ENCODE measurements at regions not wholly inside any gene's neighbourhood (a gene's known extent, or its start where the extent isn't known, plus 50 kb on each side); places are given as distances from the start of the nearest gene placed in this dataset.
"Not testable (repeated sequence)": the region's sequence is repeated elsewhere in the genome, so short reads cannot be mapped to it uniquely, and the experiment has no call there.

- no peaks in the 10 kb centered on the region for H3K9me3 ChIP-seq (ENCODE audit: control insufficient read depth, low read length)
- H3K36me3 ChIP-seq (ENCODE audit: control insufficient read depth, insufficient read depth, low read length): no peaks in the 10 kb centered on the region
- H3K27me3 Mint-ChIP-seq (ENCODE audit: insufficient read depth): no peaks in the 10 kb centered on the region
- H3K36me3 Mint-ChIP-seq (ENCODE audit: low read depth): no peaks in the 10 kb centered on the region
- H3K27me3 ChIP-seq (ENCODE audit: control insufficient read depth, insufficient read depth, low read length, poor library complexity, severe bottlenecking): no peaks in the 10 kb centered on the region
- H3K4me3 ChIP-seq (ENCODE audit: low read length): no peak overlapping the region
- H3K9me3 Mint-ChIP-seq: peaks cover 1% of the 10 kb centered on the region
- no peak overlapping the region for H3K27ac ChIP-seq (ENCODE audit: low read depth, low read length)
- no peak for DNase-seq
- H3K4me1 Mint-ChIP-seq: no peaks in the 10 kb centered on the region
- no peak for TF ChIP-seq CTCF (conservative IDR thresholded peaks at IDR 0.05)
- no peak overlapping the region for H3K4me3 Mint-ChIP-seq
- 93% methylated on average over 3 of the region's 3 CpGs; no CpG with 5 or more reads in 1 of the 2 experiments for WGBS, 2 experiments (ENCODE audit: insufficient coverage in 1 of 2, insufficient read length in 1 of 2)
- H3K27ac Mint-ChIP-seq: no peak overlapping the region
- no peak overlapping the region for H3K9ac ChIP-seq (ENCODE audit: extremely low read depth, low read length, poor library complexity, severe bottlenecking)
- H3K4me1 ChIP-seq (ENCODE audit: control insufficient read depth, insufficient read depth, low read length): no peaks in the 10 kb centered on the region
Observed at GRCh38 chr16:8080817-8081216, 509.5 kb downstream of the TMEM114 start.

GRCh38 chr16:8075271-8075670 lies 515.0 kb downstream of the TMEM114 start:
- Histone ChIP-seq H3K4me3 (ENCODE audit: low read length) (no peak overlapping the region), H3K27ac (ENCODE audit: low read depth, low read length) (no peak overlapping the region), H3K27me3 (ENCODE audit: control insufficient read depth, insufficient read depth, low read length, poor library complexity, severe bottlenecking) (no peaks in the 10 kb centered on the region), H3K36me3 (ENCODE audit: control insufficient read depth, insufficient read depth, low read length) (no peaks in the 10 kb centered on the region), H3K9ac (ENCODE audit: extremely low read depth, low read length, poor library complexity, severe bottlenecking) (no peak overlapping the region), H3K9me3 (ENCODE audit: control insufficient read depth, low read length) (no peaks in the 10 kb centered on the region), H3K4me1 (ENCODE audit: control insufficient read depth, insufficient read depth, low read length) (no peaks in the 10 kb centered on the region)
- no peak overlapping the region for H3K27ac Mint-ChIP-seq
- peaks cover 5% of the 10 kb centered on the region for H3K9me3 Mint-ChIP-seq
- WGBS, 2 experiments (ENCODE audit: insufficient coverage in 1 of 2, insufficient read length in 1 of 2): 87 to 95% methylated on average over 4 to 5 of the region's 5 CpGs
- DNase-seq: no peak
- TF ChIP-seq CTCF (conservative IDR thresholded peaks at IDR 0.05): no peak
- no peaks in the 10 kb centered on the region for H3K36me3 Mint-ChIP-seq (ENCODE audit: low read depth)
- no peaks in the 10 kb centered on the region for H3K27me3 Mint-ChIP-seq (ENCODE audit: insufficient read depth)
- H3K4me3 Mint-ChIP-seq: no peak overlapping the region
- no peaks in the 10 kb centered on the region for H3K4me1 Mint-ChIP-seq

- no peak for TF ChIP-seq CTCF (conservative IDR thresholded peaks at IDR 0.05)
- Histone ChIP-seq H3K9ac (ENCODE audit: extremely low read depth, low read length, poor library complexity, severe bottlenecking) (no peak overlapping the region), H3K27ac (ENCODE audit: low read depth, low read length) (no peak overlapping the region), H3K4me3 (ENCODE audit: low read length) (no peak overlapping the region), H3K27me3 (ENCODE audit: control insufficient read depth, insufficient read depth, low read length, poor library complexity, severe bottlenecking) (no peaks in the 10 kb centered on the region), H3K9me3 (ENCODE audit: control insufficient read depth, low read length) (peaks cover 14% of the 10 kb centered on the region), H3K4me1 (ENCODE audit: control insufficient read depth, insufficient read depth, low read length) (no peaks in the 10 kb centered on the region), H3K36me3 (ENCODE audit: control insufficient read depth, insufficient read depth, low read length) (no peaks in the 10 kb centered on the region)
- Mint-ChIP-seq H3K27ac (no peak overlapping the region), H3K4me1 (no peaks in the 10 kb centered on the region), H3K36me3 (ENCODE audit: low read depth) (no peaks in the 10 kb centered on the region), H3K27me3 (ENCODE audit: insufficient read depth) (no peaks in the 10 kb centered on the region), H3K9me3 (peaks cover 25% of the 10 kb centered on the region), H3K4me3 (no peak overlapping the region)
- WGBS, 2 experiments (ENCODE audit: insufficient coverage in 1 of 2, insufficient read length in 1 of 2): 86% methylated on average over 2 of the region's 2 CpGs; no CpG with 5 or more reads in 1 of the 2 experiments
- DNase-seq: no peak
Observed at GRCh38 chr16:8070506-8070905, 519.8 kb downstream of the TMEM114 start.

- H3K9me3 Mint-ChIP-seq: peaks cover 31% of the 10 kb centered on the region
- not testable (repeated sequence) for H3K9ac ChIP-seq (ENCODE audit: extremely low read depth, low read length, poor library complexity, severe bottlenecking); H3K4me3 Mint-ChIP-seq; H3K27me3 ChIP-seq (ENCODE audit: control insufficient read depth, insufficient read depth, low read length, poor library complexity, severe bottlenecking); H3K36me3 Mint-ChIP-seq (ENCODE audit: low read depth); DNase-seq; H3K36me3 ChIP-seq (ENCODE audit: control insufficient read depth, insufficient read depth, low read length); H3K27me3 Mint-ChIP-seq (ENCODE audit: insufficient read depth); H3K4me1 ChIP-seq (ENCODE audit: control insufficient read depth, insufficient read depth, low read length); H3K4me3 ChIP-seq (ENCODE audit: low read length); H3K27ac Mint-ChIP-seq; H3K4me1 Mint-ChIP-seq; H3K27ac ChIP-seq (ENCODE audit: low read depth, low read length)
- peaks cover 14% of the 10 kb centered on the region for H3K9me3 ChIP-seq (ENCODE audit: control insufficient read depth, low read length)
- whole genome bisulfite sequencing, 2 experiments (ENCODE audit: insufficient coverage in 1 of 2, insufficient read length in 1 of 2): 82 to 91% methylated on average over 3 of the region's 3 CpGs
Observed at GRCh38 chr16:8068225-8068624, 522.1 kb downstream of the TMEM114 start.

Data from endodermal cell (in vitro differentiated cells).